Prostate gland (tissue), 2 donors: ENCODE measurements at regions not wholly inside any gene's neighbourhood (a gene's known extent, or its start where the extent isn't known, plus 50 kb on each side); places are given as distances from the start of the nearest gene placed in this dataset.

Experiments
- CTCF ChIP-seq, 4 experiments: fragments of 200-600 bp in 2 of 4; fragments of 450-650 bp in 2 of 4; sonication (generic) in 2 of 4; IDR thresholded peaks; 1 replicate in 3 of 4; 2 replicates in 1 of 4; pipeline ENCODE4 v1.5.1; 2016 to 2019; ENCODE audit warnings: antibody characterized with exemption in 4 of 4, mild to moderate bottlenecking in 2 of 4, moderate library complexity in 2 of 4
- POLR2A ChIP-seq: fragments of 450-650 bp; IDR thresholded peaks from one replicate; pipeline ENCODE4 v1.6.1; 2016; ENCODE audit warnings: antibody characterized with exemption, mild to moderate bottlenecking
- POLR2AphosphoS5 ChIP-seq: sonication (generic); formaldehyde crosslinking; IDR thresholded peaks from one replicate; pipeline ENCODE4 v1.6.1; 2017; ENCODE audit warnings: antibody characterized with exemption

GRCh38 chr6:20274137-20274536 lies 61.9 kb upstream of the MBOAT1 start:
- TF ChIP-seq POLR2AphosphoS5 (no peak), CTCF (IDR thresholded peaks at IDR 0.05) (no peak), POLR2A (no peak)
